Neuron (in vitro differentiated cells): ENCODE measurements at regions not wholly inside any gene's neighbourhood (a gene's known extent, or its start where the extent isn't known, plus 50 kb on each side); places are given as distances from the start of the nearest gene placed in this dataset.
"Not testable (repeated sequence)": the region's sequence is repeated elsewhere in the genome, so short reads cannot be mapped to it uniquely, and the experiment has no call there.

Experiments used
- H2AFZ ChIP-seq: one replicate; pipeline ENCODE4 v1.6.1; 2013; ENCODE audit warnings: low read depth, mild to moderate bottlenecking, inconsistent platforms, low read length, moderate library complexity
- H3K27me3 ChIP-seq: one replicate; pipeline ENCODE4 v1.6.1; 2013; ENCODE audit warnings: low read length; ENCODE audit not compliant: insufficient read depth
- H3K36me3 ChIP-seq: one replicate; pipeline ENCODE4 v1.6.1; 2013; ENCODE audit warnings: low read length; ENCODE audit not compliant: insufficient read depth
- H3K4me1 ChIP-seq: one replicate; pipeline ENCODE4 v1.6.1; 2013; ENCODE audit warnings: low read length; ENCODE audit not compliant: insufficient read depth
- H3K4me3 ChIP-seq: 2 replicates; pipeline ENCODE4 v1.5.1; 2013; ENCODE audit warnings: mild to moderate bottlenecking, low read length, moderate library complexity
- H3K9me3 ChIP-seq: one replicate; pipeline ENCODE4 v1.6.1; 2013; ENCODE audit warnings: low read length

GRCh38 chr9:22508354-22508753, 61.7 kb downstream of the DMRTA1 start:
- not testable (repeated sequence) for H3K27me3 ChIP-seq, H3K9me3 ChIP-seq, H3K36me3 ChIP-seq, H3K4me1 ChIP-seq, H2AFZ ChIP-seq, H3K4me3 ChIP-seq

- H3K27me3 ChIP-seq: no peaks in the 10 kb centered on the region
- no peak overlapping the region for H2AFZ ChIP-seq
- H3K4me1 ChIP-seq: no peaks in the 10 kb centered on the region
- H3K4me3 ChIP-seq: no peak overlapping the region
- H3K9me3 ChIP-seq: no peaks in the 10 kb centered on the region
- H3K36me3 ChIP-seq: no peaks in the 10 kb centered on the region
Measured at GRCh38 chr9:22508790-22509189, 62.2 kb downstream of the DMRTA1 start.

GRCh38 chr9:22512495-22512894, 65.9 kb downstream of the DMRTA1 start:
- H3K36me3 ChIP-seq: no peaks in the 10 kb centered on the region
- no peak overlapping the region for H3K4me3 ChIP-seq
- H3K27me3 ChIP-seq: no peaks in the 10 kb centered on the region
- no peaks in the 10 kb centered on the region for H3K4me1 ChIP-seq
- no peaks in the 10 kb centered on the region for H3K9me3 ChIP-seq
- H2AFZ ChIP-seq: no peak overlapping the region

- Histone ChIP-seq H3K9me3 (no peaks in the 10 kb centered on the region), H3K4me1 (no peaks in the 10 kb centered on the region), H3K36me3 (no peaks in the 10 kb centered on the region), H3K4me3 (no peak overlapping the region), H3K27me3 (no peaks in the 10 kb centered on the region), H2AFZ (no peak overlapping the region)
Measured at GRCh38 chr9:22514871-22515270, 68.2 kb downstream of the DMRTA1 start.

DNA sequence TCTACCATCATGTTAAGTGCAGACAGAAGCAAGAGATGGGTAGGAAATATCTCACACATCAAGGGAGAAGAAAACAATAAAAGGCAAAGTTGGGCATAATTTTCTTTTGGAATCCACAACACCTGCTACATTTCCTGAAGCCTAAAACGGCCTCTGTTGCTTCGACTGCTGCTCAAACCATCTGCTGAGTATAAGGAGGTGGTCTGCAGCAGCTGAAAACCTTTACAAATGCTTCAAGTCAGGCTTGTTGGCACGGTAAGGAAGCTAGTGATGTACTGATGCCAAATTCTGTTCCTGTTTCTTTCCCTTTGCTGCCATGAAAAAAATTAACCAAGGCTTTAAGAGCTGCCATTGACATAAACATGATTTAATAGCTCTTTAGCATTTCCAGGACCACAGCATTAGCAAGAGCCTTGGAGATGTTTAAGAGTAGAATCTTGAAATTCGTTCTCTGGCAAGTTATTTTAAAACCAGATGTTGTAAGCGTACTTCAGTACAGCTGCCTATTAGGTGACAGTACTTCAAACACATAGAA, 75.6 kb downstream of the DMRTA1 start:
- no peaks in the 10 kb centered on the region for H3K36me3 ChIP-seq
- H3K9me3 ChIP-seq: no peaks in the 10 kb centered on the region
- H3K27me3 ChIP-seq: no peaks in the 10 kb centered on the region
- no peak overlapping the region for H2AFZ ChIP-seq
- H3K4me1 ChIP-seq: no peaks in the 10 kb centered on the region
- no peak overlapping the region for H3K4me3 ChIP-seq

GRCh38 chr9:22528485-22528884, 81.9 kb downstream of the DMRTA1 start:
- Histone ChIP-seq H2AFZ (no peak overlapping the region), H3K9me3 (no peaks in the 10 kb centered on the region), H3K4me3 (no peak overlapping the region), H3K27me3 (no peaks in the 10 kb centered on the region), H3K36me3 (no peaks in the 10 kb centered on the region), H3K4me1 (no peaks in the 10 kb centered on the region)

- no peaks in the 10 kb centered on the region for H3K36me3 ChIP-seq
- H3K27me3 ChIP-seq: no peaks in the 10 kb centered on the region
- no peak overlapping the region for H2AFZ ChIP-seq
- no peak overlapping the region for H3K4me3 ChIP-seq
- no peaks in the 10 kb centered on the region for H3K4me1 ChIP-seq
- no peaks in the 10 kb centered on the region for H3K9me3 ChIP-seq
Measured at GRCh38 chr9:22529426-22530199, 83.0 kb downstream of the DMRTA1 start.

GRCh38 chr9:22535780-22536179, 89.2 kb downstream of the DMRTA1 start:
- H3K9me3 ChIP-seq: no peaks in the 10 kb centered on the region
- no peaks in the 10 kb centered on the region for H3K27me3 ChIP-seq
- no peak overlapping the region for H2AFZ ChIP-seq
- H3K36me3 ChIP-seq: no peaks in the 10 kb centered on the region
- no peak overlapping the region for H3K4me3 ChIP-seq
- no peaks in the 10 kb centered on the region for H3K4me1 ChIP-seq

- Histone ChIP-seq H3K9me3 (no peaks in the 10 kb centered on the region), H2AFZ (no peak overlapping the region), H3K27me3 (no peaks in the 10 kb centered on the region), H3K4me1 (no peaks in the 10 kb centered on the region), H3K4me3 (no peak overlapping the region), H3K36me3 (no peaks in the 10 kb centered on the region)
Measured at GRCh38 chr9:22537721-22538120, 91.1 kb downstream of the DMRTA1 start.

- Histone ChIP-seq H2AFZ (no peak overlapping the region), H3K27me3 (no peaks in the 10 kb centered on the region), H3K9me3 (no peaks in the 10 kb centered on the region), H3K36me3 (no peaks in the 10 kb centered on the region), H3K4me1 (no peaks in the 10 kb centered on the region), H3K4me3 (no peak overlapping the region)
Measured at GRCh38 chr9:22548625-22549024, 102.0 kb downstream of the DMRTA1 start.

DNA sequence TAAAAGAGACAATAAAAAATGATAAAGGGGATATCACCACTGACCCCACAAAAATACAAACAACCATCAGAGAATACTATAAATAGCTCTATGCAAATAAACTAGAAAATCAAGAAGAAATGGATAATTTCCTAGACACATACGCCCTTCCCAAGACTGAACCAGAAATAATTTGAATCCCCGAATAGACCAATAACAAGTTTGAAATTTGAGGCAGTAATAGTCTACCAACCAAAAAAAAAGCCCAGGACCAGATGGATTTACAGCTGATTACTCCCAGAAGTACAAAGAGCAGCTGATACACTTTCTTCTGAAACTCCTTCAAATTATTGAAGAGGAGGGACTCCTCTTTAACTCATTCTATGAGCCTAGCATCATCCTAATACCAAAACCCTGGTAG, 128.1 kb downstream of the DMRTA1 start:
- Histone ChIP-seq H3K36me3 (no peaks in the 10 kb centered on the region), H3K9me3 (no peaks in the 10 kb centered on the region)

DNA sequence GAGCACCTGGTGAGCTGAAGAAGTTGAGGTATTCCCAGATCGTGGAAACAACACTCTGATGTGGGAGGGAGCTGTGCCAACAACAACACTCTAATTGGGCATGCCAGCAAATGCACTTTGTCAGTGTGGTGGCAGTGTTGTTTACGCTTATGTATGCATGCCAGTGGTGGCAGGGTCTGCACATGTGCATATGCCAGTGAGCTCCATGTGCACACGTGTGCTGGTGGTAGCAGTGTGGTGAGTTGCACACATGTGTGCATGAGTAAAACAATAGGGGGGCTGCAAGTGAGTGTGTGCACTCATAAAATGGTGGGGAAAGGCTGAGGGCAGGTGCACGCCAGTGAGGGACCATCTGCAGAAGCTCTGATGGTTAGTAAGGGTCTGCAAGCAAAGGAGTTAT, 134.2 kb downstream of the DMRTA1 start:
- no peaks in the 10 kb centered on the region for H3K36me3 ChIP-seq
- H2AFZ ChIP-seq: no peak overlapping the region
- no peaks in the 10 kb centered on the region for H3K4me1 ChIP-seq
- no peaks in the 10 kb centered on the region for H3K27me3 ChIP-seq
- H3K4me3 ChIP-seq: no peak overlapping the region
- H3K9me3 ChIP-seq: no peaks in the 10 kb centered on the region

More for the DNA sequence above, 128.1 kb downstream of the DMRTA1 start:
- no peak overlapping the region for H3K4me3 ChIP-seq
- no peaks in the 10 kb centered on the region for H3K27me3 ChIP-seq
- H2AFZ ChIP-seq: no peak overlapping the region
- no peaks in the 10 kb centered on the region for H3K4me1 ChIP-seq

- Histone ChIP-seq H3K9me3 (no peaks in the 10 kb centered on the region), H3K4me1 (no peaks in the 10 kb centered on the region), H3K36me3 (no peaks in the 10 kb centered on the region), H3K27me3 (no peaks in the 10 kb centered on the region), H2AFZ (no peak overlapping the region), H3K4me3 (no peak overlapping the region)
Measured at GRCh38 chr9:22582221-22582620, 135.6 kb downstream of the DMRTA1 start.

- H3K36me3 ChIP-seq: no peaks in the 10 kb centered on the region
- H3K4me3 ChIP-seq: no peak overlapping the region
- H2AFZ ChIP-seq: no peak overlapping the region
- H3K27me3 ChIP-seq: no peaks in the 10 kb centered on the region
- H3K4me1 ChIP-seq: no peaks in the 10 kb centered on the region
- H3K9me3 ChIP-seq: no peaks in the 10 kb centered on the region
Measured at GRCh38 chr9:22588918-22589317, 142.3 kb downstream of the DMRTA1 start.
